CD4-positive, alpha-beta memory T cell (primary cell): ENCODE measurements at regions not wholly inside any gene's neighbourhood (a gene's known extent, or its start where the extent isn't known, plus 50 kb on each side); places are given as distances from the start of the nearest gene placed in this dataset.
A peak's percentile ranks its signal among the peaks of the same experiment; 100 is the strongest.

Source experiments
- CTCF ChIA-PET: fragments of 350-600 bp; sonication (Branson Sonifier 250); formaldehyde crosslinking; loops from one replicate; lab custom pipeline; 2021; ENCODE audit warnings: inconsistent platforms; ENCODE audit not compliant: partially characterized antibody; lab: Charles Lee
- POLR2A ChIA-PET: fragments of 350-600 bp; sonication (Branson Sonifier 250); formaldehyde crosslinking; loops from one replicate; lab custom pipeline; 2021; ENCODE audit not compliant: partially characterized antibody; lab: Charles Lee
- DNase-seq, 5 donors: peaks; one replicate each; pipeline versions ENCODE4 v3.0.0 to v3.0.0-alpha.2; 2020 to 2022; ENCODE audit warnings: mixed read lengths in 1 of 5
- H3K27ac ChIP-seq: one replicate; pipeline ENCODE4 v1.7.0; 2013; ENCODE audit warnings: low read depth, low read length
- H3K27me3 ChIP-seq: 2 replicates; pipeline ENCODE4 v1.7.0; 2013; ENCODE audit warnings: mild to moderate bottlenecking, low read length, moderate library complexity; ENCODE audit not compliant: insufficient read depth
- H3K36me3 ChIP-seq: 2 replicates; pipeline ENCODE4 v1.7.0; 2013; ENCODE audit warnings: mild to moderate bottlenecking, low read length, moderate library complexity; ENCODE audit not compliant: insufficient read depth
- H3K4me1 ChIP-seq: 2 replicates; pipeline ENCODE4 v1.7.0; 2013; ENCODE audit warnings: mild to moderate bottlenecking, low read length, moderate library complexity; ENCODE audit not compliant: insufficient read depth
- H3K4me3 ChIP-seq, 2 donors: one replicate each; pipeline ENCODE4 v1.7.0; 2013; ENCODE audit warnings: low read length in 2 of 2, mild to moderate bottlenecking in 1 of 2
- H3K9me3 ChIP-seq, 2 donors: one replicate each; pipeline ENCODE4 v1.7.0; 2013; ENCODE audit warnings: low read length in 2 of 2, control low read depth in 1 of 2; ENCODE audit not compliant: control insufficient read depth in 1 of 2
- H3K27ac Mint-ChIP-seq, 7 donors: one replicate each; pipeline ENCODE4 v1.8.0; 2020 to 2021; ENCODE audit warnings: mixed read lengths in 7 of 7, mild to moderate bottlenecking in 6 of 7, inconsistent platforms in 3 of 7, moderate library complexity in 3 of 7
- H3K27me3 Mint-ChIP-seq, 2 donors: one replicate each; pipeline ENCODE4 v1.8.0; 2020 to 2021; ENCODE audit warnings: mixed read lengths in 2 of 2
- H3K36me3 Mint-ChIP-seq, 2 donors: one replicate each; pipeline ENCODE4 v1.8.0; 2020 to 2021; ENCODE audit warnings: mixed read lengths in 2 of 2, inconsistent platforms in 1 of 2, mild to moderate bottlenecking in 1 of 2
- H3K4me1 Mint-ChIP-seq, 4 donors: one replicate each; pipeline ENCODE4 v1.8.0; 2020 to 2021; ENCODE audit warnings: mixed read lengths in 4 of 4, mild to moderate bottlenecking in 1 of 4
- H3K4me3 Mint-ChIP-seq, 8 donors: one replicate each; pipeline ENCODE4 v1.8.0; 2020 to 2021; ENCODE audit warnings: mixed read lengths in 8 of 8, mild to moderate bottlenecking in 7 of 8, moderate library complexity in 6 of 8, inconsistent platforms in 3 of 8
- H3K9me3 Mint-ChIP-seq, 8 donors: one replicate each; pipeline ENCODE4 v1.8.0; 2020 to 2021; ENCODE audit warnings: mixed read lengths in 8 of 8, mild to moderate bottlenecking in 5 of 8, inconsistent platforms in 3 of 8, moderate library complexity in 1 of 8
- intact Hi-C: fragments of 100-400 bp; cut with micrococcal nuclease; formaldehyde crosslinking; loops from one replicate; pipeline ENCODE4 v1.15.1; 2023

GRCh38 chr5:81859624-81860023, 108.7 kb upstream of the SSBP2 start:
- Histone ChIP-seq H3K4me3 (no peak overlapping the region), H3K9me3 (no peaks in the 10 kb centered on the region), H3K4me1 (no peaks in the 10 kb centered on the region), H3K36me3 (no peaks in the 10 kb centered on the region), H3K27me3 (no peaks in the 10 kb centered on the region), H3K27ac (no peak overlapping the region)
- ChIA-PET POLR2A (no interaction called here), CTCF (no interaction called here)
- Mint-ChIP-seq H3K27me3 (peaks cover 0 to 4% of the 10 kb centered on the region in 2 donors), H3K36me3 (no peaks in the 10 kb centered on the region), H3K4me3 (no peak overlapping the region), H3K4me1 (peaks cover 7 to 13% (median 9%) of the 10 kb centered on the region in 4 donors), H3K9me3 (peaks cover 0 to 4% (median 0%) of the 10 kb centered on the region in 8 donors), H3K27ac (peak overlapping the region in 1 of 7 donors; percentile 62)
- intact Hi-C loops, result loop anchor here (10.0 kb wide), 1 partner anchor 205 kb away; no protein-coding TSS in a partner anchor
- DNase-seq, result no peak

GRCh38 chr5:81856948-81857928, 106.3 kb upstream of the SSBP2 start:
- POLR2A ChIA-PET, result interaction anchor here (0.9 to 2.5 kb wide), 3 partner anchors 78 to 113 kb away, joined by 3 to 9 read pairs (median 3); partner anchors contain the start of gene SSBP2
- intact Hi-C loops, result loop anchor here (10.0 kb wide), 1 partner anchor 208 kb away; no protein-coding TSS in a partner anchor

GRCh38 chr5:81855591-81855990, 104.7 kb upstream of the SSBP2 start:
- Mint-ChIP-seq H3K9me3 (no peaks in the 10 kb centered on the region), H3K36me3 (peaks cover 0 to 2% of the 10 kb centered on the region in 2 donors), H3K27ac (peak overlapping the region in 2 of 7 donors; percentile 36 to 71), H3K27me3 (no peaks in the 10 kb centered on the region), H3K4me1 (peaks cover 27 to 47% (median 37%) of the 10 kb centered on the region in 4 donors), H3K4me3 (no peak overlapping the region)
- Histone ChIP-seq H3K27me3 (no peaks in the 10 kb centered on the region), H3K9me3 (no peaks in the 10 kb centered on the region), H3K4me3 (no peak overlapping the region), H3K36me3 (no peaks in the 10 kb centered on the region), H3K4me1 (peaks cover 22% of the 10 kb centered on the region), H3K27ac (no peak overlapping the region)
- no peak for DNase-seq
- intact Hi-C loops, result loop anchor here (10.0 kb wide), 1 partner anchor 209 kb away; no protein-coding TSS in a partner anchor
- POLR2A ChIA-PET, result interaction anchor here (1.5 to 2.5 kb wide), 2 partner anchors 76 to 105 kb away, joined by 3 to 9 read pairs; partner anchors contain the start of gene SSBP2
- CTCF ChIA-PET, result no interaction called here

More at GRCh38 chr5:81856948-81857928, 106.3 kb upstream of the SSBP2 start:
- Mint-ChIP-seq H3K4me1 (peaks cover 16 to 32% (median 23%) of the 10 kb centered on the region in 4 donors), H3K27me3 (no peaks in the 10 kb centered on the region), H3K36me3 (peaks cover 0 to 2% of the 10 kb centered on the region in 2 donors), H3K4me3 (no peak overlapping the region), H3K9me3 (no peaks in the 10 kb centered on the region), H3K27ac (peak overlapping the region in 3 of 7 donors; percentile 19 to 38 (median 32))
- Histone ChIP-seq H3K9me3 (no peaks in the 10 kb centered on the region), H3K4me1 (peaks cover 11% of the 10 kb centered on the region), H3K27ac (no peak overlapping the region), H3K27me3 (no peaks in the 10 kb centered on the region), H3K4me3 (no peak overlapping the region), H3K36me3 (no peaks in the 10 kb centered on the region)
- no peak for DNase-seq
- CTCF ChIA-PET, result interaction anchor here (1.1 to 2.1 kb wide), 4 partner anchors 19 to 230 kb away, joined by 3 to 8 read pairs (median 4); partner anchors contain the start of gene SSBP2

GRCh38 chr5:81854915-81855314, 104.0 kb upstream of the SSBP2 start:
- Mint-ChIP-seq H3K9me3 (no peaks in the 10 kb centered on the region), H3K27ac (peak overlapping the region in 2 of 7 donors; percentile 1 to 20), H3K4me1 (peaks cover 33 to 53% (median 43%) of the 10 kb centered on the region in 4 donors), H3K4me3 (peak overlapping the region in 1 of 8 donors; percentile 2), H3K36me3 (peaks cover 0 to 2% of the 10 kb centered on the region in 2 donors), H3K27me3 (no peaks in the 10 kb centered on the region)
- ChIA-PET POLR2A (interaction anchor here (6.4 kb wide), 1 partner anchor 104 kb away, joined by 475 read pairs; the partner anchor contains the start of gene SSBP2), CTCF (interaction anchor here (1.0 kb wide), 1 partner anchor 104 kb away, joined by 4 read pairs; the partner anchor contains the start of gene SSBP2)
- no peaks in the 10 kb centered on the region for H3K27me3 ChIP-seq
- intact Hi-C loops, result loop anchor here (5.0 to 10.0 kb wide), 5 partner anchors 210 to 428 kb away; no protein-coding TSS in a partner anchor
- no peak overlapping the region for H3K4me3 ChIP-seq
- H3K9me3 ChIP-seq, result no peaks in the 10 kb centered on the region
- no peak for DNase-seq
- H3K36me3 ChIP-seq, result no peaks in the 10 kb centered on the region
- no peak overlapping the region for H3K27ac ChIP-seq
- H3K4me1 ChIP-seq, result peaks cover 28% of the 10 kb centered on the region

- Mint-ChIP-seq H3K9me3 (no peaks in the 10 kb centered on the region), H3K27ac (peak overlapping the region in 2 of 7 donors; percentile 1 to 20), H3K36me3 (peaks cover 0 to 2% of the 10 kb centered on the region in 2 donors), H3K4me1 (peaks cover 33 to 57% (median 45%) of the 10 kb centered on the region in 4 donors), H3K4me3 (no peak overlapping the region), H3K27me3 (no peaks in the 10 kb centered on the region)
- ChIA-PET CTCF (interaction anchor here (1.0 kb wide), 1 partner anchor 104 kb away, joined by 4 read pairs; the partner anchor contains the start of gene SSBP2), POLR2A (interaction anchor here (6.4 kb wide), 1 partner anchor 103 kb away, joined by 475 read pairs; the partner anchor contains the start of gene SSBP2)
- Histone ChIP-seq H3K36me3 (no peaks in the 10 kb centered on the region), H3K4me1 (peaks cover 31% of the 10 kb centered on the region), H3K27me3 (no peaks in the 10 kb centered on the region), H3K4me3 (no peak overlapping the region), H3K27ac (no peak overlapping the region), H3K9me3 (no peaks in the 10 kb centered on the region)
- DNase-seq, result no peak
- intact Hi-C loops, result loop anchor here (5.0 to 10.0 kb wide), 5 partner anchors 210 to 427 kb away; no protein-coding TSS in a partner anchor
Observed at GRCh38 chr5:81854485-81854884, 103.6 kb upstream of the SSBP2 start.

- peak in 2 of 5 donors; percentile 1 for DNase-seq
- H3K4me3 ChIP-seq, result peak overlapping the region in 1 of 2 donors; percentile 10
- peak overlapping the region; percentile 76 to 94 (median 88) for H3K27ac Mint-ChIP-seq
- peak overlapping the region; percentile 19 for H3K27ac ChIP-seq
- intact Hi-C loops, result loop anchor here (5.0 to 10.0 kb wide), 5 partner anchors 212 to 426 kb away; no protein-coding TSS in a partner anchor
- peaks cover 0 to 2% of the 10 kb centered on the region in 2 donors for H3K36me3 Mint-ChIP-seq
- H3K27me3 Mint-ChIP-seq, result no peaks in the 10 kb centered on the region
- ChIA-PET CTCF (interaction anchor here (2.4 to 4.1 kb wide), 3 partner anchors 102 to 427 kb away, joined by 9 to 53 read pairs (median 16); partner anchors contain the start of gene SSBP2), POLR2A (interaction anchor here (0.8 to 6.4 kb wide), 9 partner anchors 15 to 425 kb away, joined by 3 to 475 read pairs (median 12); partner anchors contain the start of genes ATG10, RPS23 and SSBP2)
- peak overlapping the region; percentile 88 to 96 (median 90) for H3K4me3 Mint-ChIP-seq
- H3K4me1 ChIP-seq, result peaks cover 31% of the 10 kb centered on the region
- peaks cover 33 to 57% (median 45%) of the 10 kb centered on the region in 4 donors for H3K4me1 Mint-ChIP-seq
- H3K36me3 ChIP-seq, result no peaks in the 10 kb centered on the region
- no peaks in the 10 kb centered on the region for H3K9me3 Mint-ChIP-seq
- no peaks in the 10 kb centered on the region for H3K27me3 ChIP-seq
- no peaks in the 10 kb centered on the region for H3K9me3 ChIP-seq
Observed at GRCh38 chr5:81853030-81853357, 102.1 kb upstream of the SSBP2 start.
